Uterus (tissue), 2 donors: ENCODE measurements at regions not wholly inside any gene's neighbourhood (a gene's known extent, or its start where the extent isn't known, plus 50 kb on each side); places are given as distances from the start of the nearest gene placed in this dataset.

Experiments
- POLR2A ChIP-seq, 2 donors: fragments of 450-650 bp; IDR thresholded peaks; one replicate each; pipeline ENCODE4 v1.6.1; 2016; ENCODE audit warnings: antibody characterized with exemption in 2 of 2, mild to moderate bottlenecking in 1 of 2, moderate library complexity in 1 of 2
- TF ChIP-seq, protein P1 (sequence below), 4 experiments: fragments of 200-600 bp in 2 of 4; fragments of 450-650 bp in 2 of 4; sonication (generic) in 2 of 4; IDR thresholded peaks; one replicate each; pipeline ENCODE4 v1.5.1; 2016 to 2019; ENCODE audit warnings: antibody characterized with exemption in 4 of 4, mild to moderate bottlenecking in 2 of 4, moderate library complexity in 1 of 4

DNA sequence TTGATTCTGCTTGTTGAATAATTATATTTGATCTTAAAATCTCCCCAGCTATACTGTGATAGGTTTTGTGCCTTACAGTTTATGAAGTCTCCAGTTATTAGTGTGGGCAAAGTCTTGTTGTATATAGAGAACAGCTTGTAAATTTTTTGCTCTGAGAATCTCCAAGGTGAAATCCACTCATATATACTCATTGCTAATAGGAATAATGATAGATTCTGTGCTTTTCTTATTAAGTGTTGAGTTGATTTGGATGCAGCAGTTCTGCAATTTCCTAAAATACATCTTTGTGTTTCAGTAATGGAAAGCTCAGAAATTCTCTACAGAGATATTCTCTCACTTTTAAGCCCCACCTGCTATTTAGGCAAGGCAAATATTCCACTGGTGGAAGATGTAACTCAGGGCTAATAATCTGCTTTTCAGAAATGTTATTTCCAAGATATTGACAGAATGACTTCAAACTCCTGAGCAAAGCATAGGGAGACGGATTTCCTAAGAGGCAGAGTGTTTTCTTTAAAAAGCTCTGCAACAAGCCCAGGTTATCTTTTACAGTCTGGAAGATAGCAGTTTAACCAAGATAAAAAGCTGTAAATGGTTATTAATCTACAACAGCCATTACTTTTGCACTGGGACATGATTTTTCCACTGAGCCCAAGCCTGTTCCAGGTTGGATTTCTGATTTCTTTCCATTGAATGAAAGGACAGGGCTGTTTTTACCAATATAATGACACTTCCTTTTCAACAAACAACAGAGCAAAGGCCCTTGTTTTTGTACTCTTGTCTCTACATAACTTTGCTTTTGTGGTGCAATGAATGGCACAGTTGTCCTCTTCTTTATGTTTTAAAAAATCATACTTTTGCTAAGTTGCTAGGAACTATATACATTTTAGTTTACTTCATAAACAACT, 239.9 kb upstream of the ATP2B1 start:
- TF ChIP-seq, protein P1, sequence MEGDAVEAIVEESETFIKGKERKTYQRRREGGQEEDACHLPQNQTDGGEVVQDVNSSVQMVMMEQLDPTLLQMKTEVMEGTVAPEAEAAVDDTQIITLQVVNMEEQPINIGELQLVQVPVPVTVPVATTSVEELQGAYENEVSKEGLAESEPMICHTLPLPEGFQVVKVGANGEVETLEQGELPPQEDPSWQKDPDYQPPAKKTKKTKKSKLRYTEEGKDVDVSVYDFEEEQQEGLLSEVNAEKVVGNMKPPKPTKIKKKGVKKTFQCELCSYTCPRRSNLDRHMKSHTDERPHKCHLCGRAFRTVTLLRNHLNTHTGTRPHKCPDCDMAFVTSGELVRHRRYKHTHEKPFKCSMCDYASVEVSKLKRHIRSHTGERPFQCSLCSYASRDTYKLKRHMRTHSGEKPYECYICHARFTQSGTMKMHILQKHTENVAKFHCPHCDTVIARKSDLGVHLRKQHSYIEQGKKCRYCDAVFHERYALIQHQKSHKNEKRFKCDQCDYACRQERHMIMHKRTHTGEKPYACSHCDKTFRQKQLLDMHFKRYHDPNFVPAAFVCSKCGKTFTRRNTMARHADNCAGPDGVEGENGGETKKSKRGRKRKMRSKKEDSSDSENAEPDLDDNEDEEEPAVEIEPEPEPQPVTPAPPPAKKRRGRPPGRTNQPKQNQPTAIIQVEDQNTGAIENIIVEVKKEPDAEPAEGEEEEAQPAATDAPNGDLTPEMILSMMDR (IDR thresholded peaks at IDR 0.05): no peak
- no peak for TF ChIP-seq POLR2A (IDR thresholded peaks at IDR 0.05)
